H9 (cell line): ENCODE measurements at regions not wholly inside any gene's neighbourhood (a gene's known extent, or its start where the extent isn't known, plus 50 kb on each side); places are given as distances from the start of the nearest gene placed in this dataset.

Source experiments
- DNase-seq: peaks from one replicate; pipeline ENCODE4 v3.0.0-alpha.2; 2017
- H2AFZ ChIP-seq: one replicate; pipeline ENCODE4 v1.6.1; 2013; ENCODE audit warnings: mild to moderate bottlenecking, low read length, control low read depth, moderate library complexity
- H2AK5ac ChIP-seq: 2 replicates; pipeline ENCODE4 v1.6.1; 2013; ENCODE audit warnings: low read length, control low read depth, mixed read lengths; ENCODE audit not compliant: insufficient read length
- H2BK120ac ChIP-seq: one replicate; pipeline ENCODE4 v1.6.1; 2013; ENCODE audit warnings: low read depth, mild to moderate bottlenecking, low read length, control low read depth, inconsistent platforms; ENCODE audit not compliant: poor library complexity, severe bottlenecking
- H2BK12ac ChIP-seq: 2 replicates; pipeline ENCODE4 v1.6.1; 2013; ENCODE audit warnings: low read length, control low read depth, mixed read lengths, low read depth; ENCODE audit not compliant: insufficient read length
- H2BK15ac ChIP-seq: 2 replicates; pipeline ENCODE4 v1.6.1; 2013; ENCODE audit warnings: low read depth, low read length, control low read depth
- H2BK20ac ChIP-seq: one replicate; pipeline ENCODE4 v1.6.1; 2013; ENCODE audit warnings: low read depth, mild to moderate bottlenecking, low read length, control low read depth, inconsistent platforms; ENCODE audit not compliant: poor library complexity, severe bottlenecking
- H2BK5ac ChIP-seq: 2 replicates; pipeline ENCODE4 v1.6.1; 2013; ENCODE audit warnings: low read length, control low read depth, mixed read lengths; ENCODE audit not compliant: insufficient read length
- H3K14ac ChIP-seq: 2 replicates; pipeline ENCODE4 v1.6.1; 2013; ENCODE audit warnings: low read length, control low read depth; ENCODE audit not compliant: insufficient read depth
- H3K18ac ChIP-seq: 2 replicates; pipeline ENCODE4 v1.6.1; 2013; ENCODE audit warnings: low read depth, mild to moderate bottlenecking, mixed read lengths, low read length, control low read depth; ENCODE audit not compliant: insufficient read length
- H3K23ac ChIP-seq: 2 replicates; pipeline ENCODE4 v1.6.1; 2013; ENCODE audit warnings: low read length, control low read depth, mixed read lengths, low read depth; ENCODE audit not compliant: insufficient read length
- H3K23me2 ChIP-seq: 2 replicates; pipeline ENCODE4 v1.6.1; 2013; ENCODE audit warnings: low read depth, mild to moderate bottlenecking, mixed read lengths, low read length, control low read depth; ENCODE audit not compliant: insufficient read length, poor library complexity, severe bottlenecking
- H3K27ac ChIP-seq: 2 replicates; pipeline ENCODE4 v1.5.1; 2013; ENCODE audit warnings: low read length, control low read depth, mixed read lengths, low read depth; ENCODE audit not compliant: insufficient read length
- H3K27me3 ChIP-seq: 2 replicates; pipeline ENCODE4 v1.6.1; 2013; ENCODE audit warnings: low read length, control low read depth, inconsistent platforms; ENCODE audit not compliant: insufficient read depth
- H3K4ac ChIP-seq: 2 replicates; pipeline ENCODE4 v1.6.1; 2013; ENCODE audit warnings: low read depth, mild to moderate bottlenecking, control low read depth, inconsistent platforms, low read length, moderate library complexity
- H3K4me1 ChIP-seq: 2 replicates; pipeline ENCODE4 v1.6.1; 2013; ENCODE audit warnings: low read length, control low read depth, inconsistent platforms; ENCODE audit not compliant: insufficient read depth
- H3K4me2 ChIP-seq: 2 replicates; pipeline ENCODE4 v1.6.1; 2013; ENCODE audit warnings: low read length, control low read depth, mixed read lengths; ENCODE audit not compliant: insufficient read length, insufficient read depth
- H3K56ac ChIP-seq: 2 replicates; pipeline ENCODE4 v1.6.1; 2013; ENCODE audit warnings: low read depth, mild to moderate bottlenecking, mixed read lengths, low read length, control low read depth; ENCODE audit not compliant: insufficient read length
- H3K79me1 ChIP-seq: 2 replicates; pipeline ENCODE4 v1.6.1; 2013; ENCODE audit warnings: low read depth, mild to moderate bottlenecking, moderate library complexity, low read length, control low read depth, inconsistent platforms; ENCODE audit not compliant: insufficient read depth, poor library complexity, severe bottlenecking
- H3K79me2 ChIP-seq: 2 replicates; pipeline ENCODE4 v1.6.1; 2013; ENCODE audit warnings: low read length, control low read depth, inconsistent platforms; ENCODE audit not compliant: insufficient read depth
- H3K9ac ChIP-seq: 2 replicates; pipeline ENCODE4 v1.6.1; 2013; ENCODE audit warnings: low read length, control low read depth, mixed read lengths; ENCODE audit not compliant: insufficient read length; ENCODE audit errors: extremely low read depth
- H3K9me3 ChIP-seq: one replicate; pipeline ENCODE4 v1.6.1; 2013; ENCODE audit warnings: low read depth, low read length, inconsistent platforms; ENCODE audit not compliant: control insufficient read depth
- H3T11ph ChIP-seq: one replicate; pipeline ENCODE4 v1.6.1; 2013; ENCODE audit warnings: mild to moderate bottlenecking, low read length, control low read depth, inconsistent platforms
- H4K20me1 ChIP-seq: one replicate; pipeline ENCODE4 v1.6.1; 2013; ENCODE audit not compliant: control insufficient read depth, insufficient read length, insufficient read depth
- H4K5ac ChIP-seq: 2 replicates; pipeline ENCODE4 v1.6.1; 2013; ENCODE audit warnings: low read depth, mild to moderate bottlenecking, mixed read lengths, low read length, control low read depth; ENCODE audit not compliant: insufficient read length
- H4K8ac ChIP-seq: replicated peaks from 2 replicates; pipeline ENCODE4 v1.6.1; 2013; ENCODE audit warnings: low read length, control low read depth, mixed read lengths, low read depth; ENCODE audit not compliant: insufficient read length
- H4K91ac ChIP-seq: 2 replicates; pipeline ENCODE4 v1.6.1; 2013; ENCODE audit warnings: low read depth, mild to moderate bottlenecking, moderate library complexity, mixed read lengths, low read length, control low read depth; ENCODE audit not compliant: insufficient read length
- H3K27ac Mint-ChIP-seq, 3 experiments: 2 replicates in 2 of 3; 3 replicates in 1 of 3; pipeline ENCODE4 v1.8.0; 2020 to 2021; ENCODE audit warnings: mixed read lengths in 3 of 3, mild to moderate bottlenecking in 1 of 3, moderate library complexity in 1 of 3
- H3K27me3 Mint-ChIP-seq: 2 replicates; pipeline ENCODE4 v1.8.0; 2021; ENCODE audit warnings: low read depth, mild to moderate bottlenecking, moderate library complexity, mixed read lengths
- H3K36me3 Mint-ChIP-seq, 3 experiments: 2 replicates in 2 of 3; 3 replicates in 1 of 3; pipeline ENCODE4 v1.8.0; 2020 to 2021; ENCODE audit warnings: low read depth in 3 of 3, mixed read lengths in 3 of 3; ENCODE audit not compliant: insufficient read depth in 1 of 3
- H3K4me1 Mint-ChIP-seq, 2 experiments: 2 replicates each; pipeline ENCODE4 v1.8.0; 2020; ENCODE audit warnings: mixed read lengths in 2 of 2
- H3K4me3 Mint-ChIP-seq, 2 experiments: 2 replicates in 1 of 2; 3 replicates in 1 of 2; pipeline ENCODE4 v1.8.0; 2020 to 2021; ENCODE audit warnings: mild to moderate bottlenecking in 2 of 2, mixed read lengths in 2 of 2, moderate library complexity in 1 of 2
- H3K9me3 Mint-ChIP-seq, 2 experiments: 2 replicates in 1 of 2; 3 replicates in 1 of 2; pipeline ENCODE4 v1.8.0; 2020; ENCODE audit warnings: mild to moderate bottlenecking in 2 of 2, mixed read lengths in 2 of 2, moderate library complexity in 1 of 2
- TF ChIP-seq, protein P1 (sequence below): fragments of 200-600 bp; sonication (generic); conservative IDR thresholded peaks from 3 replicates; pipeline ENCODE4 v1.8.0; 2021; ENCODE audit warnings: antibody characterized with exemption, mild to moderate bottlenecking

DNA sequence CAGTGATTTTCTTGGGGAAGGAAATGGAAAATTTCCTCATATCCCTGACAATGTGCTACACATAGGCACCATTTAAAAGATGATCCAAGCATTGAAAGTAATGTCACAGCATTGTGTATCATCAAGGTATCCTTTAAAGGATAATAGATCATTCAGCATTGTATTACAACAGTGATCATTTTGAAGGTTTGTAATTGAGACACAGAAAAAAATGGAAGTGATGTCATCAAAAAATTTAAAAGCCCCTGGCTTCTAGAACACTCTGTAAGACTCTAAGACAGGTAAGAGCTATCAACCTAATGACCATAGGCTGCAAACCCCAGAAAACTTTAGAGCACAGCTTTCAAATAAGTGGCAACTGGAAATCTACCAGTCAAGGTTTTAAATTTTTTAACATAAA lies 271.4 kb downstream of the ETAA1 start:
- H3K14ac ChIP-seq = no peak overlapping the region
- H2BK120ac ChIP-seq = no peak overlapping the region
- no peak overlapping the region for H3K4me3 Mint-ChIP-seq
- H3K4me2 ChIP-seq = no peak overlapping the region
- no peaks in the 10 kb centered on the region for H3K9me3 ChIP-seq
- no peak overlapping the region for H3K23ac ChIP-seq
- H3T11ph ChIP-seq = no peak overlapping the region
- no peaks in the 10 kb centered on the region for H3K4me1 ChIP-seq
- no peak overlapping the region for H2BK12ac ChIP-seq
- no peak overlapping the region for H3K18ac ChIP-seq
- H3K27ac ChIP-seq = no peak overlapping the region
- no peaks in the 10 kb centered on the region for H3K9me3 Mint-ChIP-seq
- no peak overlapping the region for H2AK5ac ChIP-seq
- H3K36me3 Mint-ChIP-seq = no peaks in the 10 kb centered on the region
- no peak overlapping the region for H4K5ac ChIP-seq
- H3K4ac ChIP-seq = no peak overlapping the region
- no peak overlapping the region for H2AFZ ChIP-seq
- H3K4me1 Mint-ChIP-seq = no peaks in the 10 kb centered on the region
- H3K23me2 ChIP-seq = no peaks in the 10 kb centered on the region
- TF ChIP-seq, protein P1, sequence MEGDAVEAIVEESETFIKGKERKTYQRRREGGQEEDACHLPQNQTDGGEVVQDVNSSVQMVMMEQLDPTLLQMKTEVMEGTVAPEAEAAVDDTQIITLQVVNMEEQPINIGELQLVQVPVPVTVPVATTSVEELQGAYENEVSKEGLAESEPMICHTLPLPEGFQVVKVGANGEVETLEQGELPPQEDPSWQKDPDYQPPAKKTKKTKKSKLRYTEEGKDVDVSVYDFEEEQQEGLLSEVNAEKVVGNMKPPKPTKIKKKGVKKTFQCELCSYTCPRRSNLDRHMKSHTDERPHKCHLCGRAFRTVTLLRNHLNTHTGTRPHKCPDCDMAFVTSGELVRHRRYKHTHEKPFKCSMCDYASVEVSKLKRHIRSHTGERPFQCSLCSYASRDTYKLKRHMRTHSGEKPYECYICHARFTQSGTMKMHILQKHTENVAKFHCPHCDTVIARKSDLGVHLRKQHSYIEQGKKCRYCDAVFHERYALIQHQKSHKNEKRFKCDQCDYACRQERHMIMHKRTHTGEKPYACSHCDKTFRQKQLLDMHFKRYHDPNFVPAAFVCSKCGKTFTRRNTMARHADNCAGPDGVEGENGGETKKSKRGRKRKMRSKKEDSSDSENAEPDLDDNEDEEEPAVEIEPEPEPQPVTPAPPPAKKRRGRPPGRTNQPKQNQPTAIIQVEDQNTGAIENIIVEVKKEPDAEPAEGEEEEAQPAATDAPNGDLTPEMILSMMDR = no peak
- H4K20me1 ChIP-seq = no peaks in the 10 kb centered on the region
- H2BK15ac ChIP-seq = no peak overlapping the region
- H3K27me3 Mint-ChIP-seq = no peaks in the 10 kb centered on the region
- no peak for DNase-seq
- H2BK5ac ChIP-seq = no peak overlapping the region
- H3K79me2 ChIP-seq = no peaks in the 10 kb centered on the region
- no peak overlapping the region for H4K8ac ChIP-seq
- H3K27me3 ChIP-seq = no peaks in the 10 kb centered on the region
- H3K27ac Mint-ChIP-seq = no peak overlapping the region
- no peak overlapping the region for H4K91ac ChIP-seq
- no peak overlapping the region for H3K9ac ChIP-seq
- no peaks in the 10 kb centered on the region for H3K79me1 ChIP-seq
- no peak overlapping the region for H3K56ac ChIP-seq
- H2BK20ac ChIP-seq = no peak overlapping the region
